ENCODE measurements at regions not wholly inside any gene's neighbourhood (a gene's known extent, or its start where the extent isn't known, plus 50 kb on each side); places are given as distances from the start of the nearest gene placed in this dataset.

DNA sequence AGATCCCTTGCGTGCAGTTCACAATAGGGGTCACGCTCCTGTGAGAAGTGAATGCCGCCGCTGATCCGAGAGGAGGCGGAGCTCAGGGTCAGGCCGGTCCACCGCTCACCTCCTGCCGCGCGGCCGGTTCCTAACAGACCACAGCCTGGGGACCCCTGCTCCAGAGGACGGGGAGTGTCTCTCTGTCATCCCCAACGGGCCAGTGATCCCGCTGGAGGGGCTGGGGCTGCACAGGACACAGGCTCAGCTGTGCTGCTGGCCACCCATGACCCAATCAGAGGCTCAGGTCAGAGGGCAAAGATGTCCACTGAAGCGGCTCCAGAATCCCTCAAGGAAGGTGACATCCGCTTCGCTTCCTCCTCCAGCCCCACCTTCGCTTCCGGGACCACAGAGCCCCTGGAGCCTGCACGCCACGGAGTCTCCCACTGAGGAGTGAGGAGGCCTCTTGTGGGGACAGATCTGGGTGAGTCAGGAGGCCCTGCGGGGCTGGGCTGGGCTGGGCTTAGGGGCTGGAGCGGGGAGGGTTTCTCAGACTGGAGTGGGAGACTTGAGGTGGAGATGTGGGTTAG is 115.4 kb downstream of the METRNL start:
- H3K4me1 Mint-ChIP-seq (ENCODE audit: low read depth), result peaks cover 54% of the 10 kb centered on the region
- no peaks in the 10 kb centered on the region for H3K36me3 Mint-ChIP-seq (ENCODE audit: low read depth)
- TF ChIP-seq, protein P1, sequence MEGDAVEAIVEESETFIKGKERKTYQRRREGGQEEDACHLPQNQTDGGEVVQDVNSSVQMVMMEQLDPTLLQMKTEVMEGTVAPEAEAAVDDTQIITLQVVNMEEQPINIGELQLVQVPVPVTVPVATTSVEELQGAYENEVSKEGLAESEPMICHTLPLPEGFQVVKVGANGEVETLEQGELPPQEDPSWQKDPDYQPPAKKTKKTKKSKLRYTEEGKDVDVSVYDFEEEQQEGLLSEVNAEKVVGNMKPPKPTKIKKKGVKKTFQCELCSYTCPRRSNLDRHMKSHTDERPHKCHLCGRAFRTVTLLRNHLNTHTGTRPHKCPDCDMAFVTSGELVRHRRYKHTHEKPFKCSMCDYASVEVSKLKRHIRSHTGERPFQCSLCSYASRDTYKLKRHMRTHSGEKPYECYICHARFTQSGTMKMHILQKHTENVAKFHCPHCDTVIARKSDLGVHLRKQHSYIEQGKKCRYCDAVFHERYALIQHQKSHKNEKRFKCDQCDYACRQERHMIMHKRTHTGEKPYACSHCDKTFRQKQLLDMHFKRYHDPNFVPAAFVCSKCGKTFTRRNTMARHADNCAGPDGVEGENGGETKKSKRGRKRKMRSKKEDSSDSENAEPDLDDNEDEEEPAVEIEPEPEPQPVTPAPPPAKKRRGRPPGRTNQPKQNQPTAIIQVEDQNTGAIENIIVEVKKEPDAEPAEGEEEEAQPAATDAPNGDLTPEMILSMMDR (IDR thresholded peaks at IDR 0.05), result no peak
- H3K9me3 Mint-ChIP-seq, result no peaks in the 10 kb centered on the region
- H3K4me3 Mint-ChIP-seq, result no peak overlapping the region
- peak overlapping the region; percentile 65; the same call in 1 of the 2 replicates for H3K27ac Mint-ChIP-seq
- peaks cover 4% of the 10 kb centered on the region for H3K27me3 Mint-ChIP-seq (ENCODE audit: insufficient read depth)
- no peak for DNase-seq

- H3K36me3 Mint-ChIP-seq (ENCODE audit: low read depth), result no peaks in the 10 kb centered on the region
- no peak overlapping the region for H3K4me3 Mint-ChIP-seq
- H3K27ac Mint-ChIP-seq, result peak overlapping the region; percentile 65
- DNase-seq, result no peak
- H3K27me3 Mint-ChIP-seq (ENCODE audit: insufficient read depth), result peaks cover 4% of the 10 kb centered on the region
- TF ChIP-seq, protein P1 (IDR thresholded peaks at IDR 0.05), result peak; percentile 53; the same call in 1 of the 2 replicates
- H3K9me3 Mint-ChIP-seq, result no peaks in the 10 kb centered on the region
- peaks cover 54% of the 10 kb centered on the region for H3K4me1 Mint-ChIP-seq (ENCODE audit: low read depth)
Measured at GRCh38 chr17:83195330-83196023, 116.1 kb downstream of the METRNL start.

DNA sequence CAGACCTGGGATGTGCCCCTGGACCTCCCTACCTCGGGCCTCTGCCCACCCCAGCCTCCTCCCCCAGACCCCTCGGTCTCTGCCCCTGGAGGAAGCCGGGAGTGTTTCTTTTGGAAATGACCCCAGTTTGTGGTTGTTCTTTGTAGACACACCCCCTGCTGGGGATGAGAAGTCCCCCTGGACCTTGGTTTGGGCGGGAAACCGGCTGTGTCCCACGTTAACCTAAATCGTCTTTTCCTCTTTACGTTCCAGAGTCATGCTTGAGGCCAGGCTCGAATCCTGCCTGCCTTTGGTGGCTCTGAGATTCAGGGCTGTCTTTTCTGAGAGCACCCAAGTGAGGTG is 116.6 kb downstream of the METRNL start:
- Mint-ChIP-seq H3K27ac (no peak overlapping the region; the same call in 1 of the 2 replicates), H3K36me3 (ENCODE audit: low read depth) (no peaks in the 10 kb centered on the region), H3K4me1 (ENCODE audit: low read depth) (peaks cover 55% of the 10 kb centered on the region), H3K9me3 (no peaks in the 10 kb centered on the region), H3K27me3 (ENCODE audit: insufficient read depth) (peaks cover 4% of the 10 kb centered on the region), H3K4me3 (no peak overlapping the region)
- TF ChIP-seq, protein P1 (IDR thresholded peaks at IDR 0.05), result no peak; the same call in 1 of the 2 replicates
- no peak for DNase-seq

DNA sequence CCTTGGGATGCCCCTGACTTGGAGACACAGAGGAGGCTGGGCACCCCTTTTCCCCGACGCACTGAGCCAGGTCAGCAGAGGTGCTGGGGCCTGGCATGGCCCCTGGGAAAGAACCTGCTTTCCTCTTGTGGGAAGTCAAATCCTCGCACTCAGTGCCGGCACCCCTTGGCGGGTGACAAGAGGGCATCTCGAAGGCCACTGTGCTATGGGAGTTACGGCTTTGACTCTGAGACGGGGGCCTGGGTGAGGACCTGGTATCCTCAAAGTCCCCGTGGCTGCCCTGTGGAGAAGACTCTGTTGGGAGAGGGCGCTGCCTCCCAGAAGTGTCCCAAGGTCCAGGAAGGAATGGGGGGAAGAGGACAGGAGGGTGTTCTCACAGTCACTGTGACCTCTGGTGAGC is 117.0 kb downstream of the METRNL start:
- Mint-ChIP-seq H3K27me3 (ENCODE audit: insufficient read depth) (peaks cover 4% of the 10 kb centered on the region), H3K9me3 (no peaks in the 10 kb centered on the region), H3K4me1 (ENCODE audit: low read depth) (peaks cover 59% of the 10 kb centered on the region), H3K4me3 (no peak overlapping the region), H3K36me3 (ENCODE audit: low read depth) (no peaks in the 10 kb centered on the region), H3K27ac (peak overlapping the region; percentile 43; the same call in 1 of the 2 replicates)
- no peak for DNase-seq
- TF ChIP-seq, protein P1 (IDR thresholded peaks at IDR 0.05), result no peak

GRCh38 chr17:83196973-83197880 is 117.8 kb downstream of the METRNL start:
- H3K27ac Mint-ChIP-seq, result peak overlapping the region; percentile 86
- H3K27me3 Mint-ChIP-seq (ENCODE audit: insufficient read depth), result peaks cover 4% of the 10 kb centered on the region
- no peaks in the 10 kb centered on the region for H3K36me3 Mint-ChIP-seq (ENCODE audit: low read depth)
- peaks cover 64% of the 10 kb centered on the region for H3K4me1 Mint-ChIP-seq (ENCODE audit: low read depth)
- no peak for DNase-seq
- TF ChIP-seq, protein P1 (IDR thresholded peaks at IDR 0.05), result no peak
- no peaks in the 10 kb centered on the region for H3K9me3 Mint-ChIP-seq
- H3K4me3 Mint-ChIP-seq, result no peak overlapping the region; the same call in 1 of the 2 replicates

All from HFFc6 (cell line).